ENCODE measurements at regions not wholly inside any gene's neighbourhood (a gene's known extent, or its start where the extent isn't known, plus 50 kb on each side); places are given as distances from the start of the nearest gene placed in this dataset.
A peak's percentile ranks its signal among the peaks of the same experiment; 100 is the strongest.

DNA sequence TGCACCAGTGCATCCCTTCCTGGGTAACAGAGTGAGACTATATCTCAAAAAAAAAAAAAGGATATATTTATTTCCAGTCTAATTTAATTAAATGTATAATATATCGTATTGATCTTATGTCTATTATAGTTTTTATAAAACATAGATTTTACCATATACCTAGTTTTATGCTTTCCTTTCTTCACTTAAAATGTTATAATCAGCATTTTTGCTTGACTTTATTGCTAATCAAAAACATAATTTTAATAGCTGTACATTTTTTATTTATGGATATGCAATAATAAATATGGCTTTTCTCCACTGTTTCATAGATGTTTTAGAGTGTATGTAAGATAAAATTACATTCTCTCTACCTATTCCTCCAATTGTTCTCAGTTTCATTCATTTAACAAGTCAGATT lies 958.0 kb downstream of the EPHA4 start:
- no peak for DNase-seq (ENCODE audit: low spot score)

GRCh38 chr2:220619525-220620220 lies 952.4 kb downstream of the EPHA4 start:
- DNase-seq (ENCODE audit: low spot score) = no peak

DNA sequence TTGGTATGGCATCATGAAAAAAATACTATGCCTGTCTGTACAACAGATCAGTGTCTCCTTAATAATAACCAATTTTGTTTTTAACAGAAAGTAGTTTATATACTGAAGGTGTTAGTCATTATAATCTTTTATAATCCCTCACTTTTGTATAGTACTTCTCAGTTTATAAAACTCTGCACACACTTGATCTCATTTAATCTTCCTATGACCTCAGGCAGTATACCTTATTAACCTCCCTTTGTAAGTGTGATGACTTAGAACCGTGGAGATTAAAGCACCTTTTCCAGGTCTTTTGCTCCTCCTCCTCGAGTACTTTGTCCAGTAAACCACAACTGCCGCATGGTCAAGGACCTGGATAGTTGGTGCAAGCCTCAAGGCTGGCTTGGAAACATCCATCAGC lies 945.5 kb downstream of the EPHA4 start:
- DNase-seq (ENCODE audit: low spot score) = no peak

GRCh38 chr2:220628252-220628651 lies 943.9 kb downstream of the EPHA4 start:
- DNase-seq (ENCODE audit: low spot score) = no peak

DNA sequence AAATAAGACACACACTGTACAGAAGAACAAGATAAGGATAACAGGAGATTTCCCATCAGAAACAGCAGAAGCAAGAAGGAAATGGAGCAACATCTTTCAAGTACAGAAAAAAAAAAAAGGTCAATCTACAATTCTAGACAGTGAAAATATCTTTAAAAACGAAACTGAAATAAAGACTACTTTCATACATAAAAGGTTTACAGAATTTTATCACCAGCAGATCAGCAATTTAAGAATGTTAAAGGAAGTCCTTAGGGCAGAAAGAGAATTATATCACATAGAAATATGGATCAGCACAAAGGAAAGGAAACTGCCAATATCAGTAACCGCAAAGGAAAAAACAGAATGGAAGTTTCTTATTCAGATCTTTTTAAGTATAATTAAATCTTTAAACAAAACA lies 931.0 kb downstream of the EPHA4 start:
- DNase-seq (ENCODE audit: low spot score) = no peak

GRCh38 chr2:220646424-220646823 lies 925.7 kb downstream of the EPHA4 start:
- DNase-seq (ENCODE audit: low spot score) = no peak

DNA sequence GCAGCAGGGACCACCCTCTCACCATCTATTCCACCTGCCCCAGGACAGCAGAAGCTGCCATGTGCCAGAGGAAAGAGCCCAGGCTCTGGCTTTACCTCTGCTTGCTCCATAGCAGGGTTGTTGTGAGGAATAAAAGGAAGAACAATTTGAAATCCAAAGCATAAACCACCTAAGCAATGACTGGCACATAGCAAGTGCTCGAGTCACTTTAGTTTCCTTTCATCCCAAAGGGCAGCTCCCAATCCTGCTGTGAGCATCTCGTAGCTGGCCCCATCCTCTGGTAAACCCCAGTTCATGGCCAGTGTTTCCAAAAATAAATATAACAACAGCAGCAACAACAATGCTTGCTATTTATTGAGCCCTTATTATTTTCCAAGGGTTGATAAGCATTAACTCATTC lies 923.5 kb downstream of the EPHA4 start:
- DNase-seq (ENCODE audit: low spot score) = no peak

DNA sequence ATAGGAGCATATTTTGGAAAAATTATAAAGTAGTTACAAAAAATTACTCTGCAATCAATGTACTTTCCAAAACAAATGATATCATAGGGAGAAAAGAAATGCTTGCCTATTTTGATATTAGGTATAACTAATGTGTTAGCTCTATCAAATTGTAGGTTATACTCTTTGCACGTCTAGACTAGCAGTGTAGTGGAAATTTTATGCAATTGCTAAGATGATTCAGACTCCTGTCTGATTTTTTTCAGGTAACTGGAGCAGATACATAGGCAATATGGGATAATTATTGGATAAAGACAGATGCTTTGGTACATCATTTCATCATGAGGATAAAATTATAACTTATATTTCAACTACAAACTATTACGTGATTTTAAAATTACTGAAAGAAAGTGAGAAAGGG lies 918.3 kb downstream of the EPHA4 start:
- no peak for DNase-seq (ENCODE audit: low spot score)

DNA sequence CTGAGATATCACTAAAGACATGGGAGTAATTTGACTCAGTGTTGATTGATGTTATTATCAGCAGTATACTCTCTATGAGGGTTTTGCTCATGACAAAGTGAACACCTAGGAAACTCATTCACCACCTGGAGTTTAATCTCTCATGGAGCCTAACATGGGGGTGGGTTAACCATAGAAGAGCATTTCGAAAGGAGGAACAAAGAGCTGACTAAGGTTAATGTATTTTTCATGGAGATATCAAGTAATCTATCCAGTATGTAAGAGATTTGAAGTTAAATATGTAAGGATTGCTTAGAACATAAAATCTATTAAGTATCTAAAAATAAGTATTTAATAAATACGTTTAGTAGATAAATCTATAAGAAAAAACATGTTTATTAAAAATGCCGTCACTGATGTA lies 917.8 kb downstream of the EPHA4 start:
- DNase-seq (ENCODE audit: low spot score) = no peak

- no peak for DNase-seq (ENCODE audit: low spot score)
These were observed 911.6 kb downstream of the EPHA4 start for GRCh38 chr2:220660277-220661145.

DNA sequence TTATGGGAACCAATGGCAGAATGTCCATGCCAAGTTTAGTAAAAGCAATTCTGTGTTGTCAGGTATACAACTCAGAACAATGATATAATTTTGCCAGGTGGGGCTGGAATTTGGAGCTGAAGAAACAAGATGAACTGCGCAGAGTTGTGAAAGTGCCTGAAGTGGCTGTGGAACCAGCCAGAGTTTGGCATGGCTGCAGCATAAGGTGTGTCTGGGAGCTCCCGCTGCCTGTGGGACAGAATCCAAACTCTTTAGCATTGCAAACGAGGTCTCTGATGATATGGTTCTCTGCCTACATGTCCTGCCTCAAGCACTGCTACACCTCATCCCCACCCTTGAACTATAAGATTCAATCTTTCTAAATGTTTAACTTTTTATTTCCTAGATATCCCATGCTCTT lies 909.7 kb downstream of the EPHA4 start:
- no peak for DNase-seq (ENCODE audit: low spot score)

GRCh38 chr2:220663065-220663464 lies 909.0 kb downstream of the EPHA4 start:
- DNase-seq (ENCODE audit: low spot score) = no peak

DNA sequence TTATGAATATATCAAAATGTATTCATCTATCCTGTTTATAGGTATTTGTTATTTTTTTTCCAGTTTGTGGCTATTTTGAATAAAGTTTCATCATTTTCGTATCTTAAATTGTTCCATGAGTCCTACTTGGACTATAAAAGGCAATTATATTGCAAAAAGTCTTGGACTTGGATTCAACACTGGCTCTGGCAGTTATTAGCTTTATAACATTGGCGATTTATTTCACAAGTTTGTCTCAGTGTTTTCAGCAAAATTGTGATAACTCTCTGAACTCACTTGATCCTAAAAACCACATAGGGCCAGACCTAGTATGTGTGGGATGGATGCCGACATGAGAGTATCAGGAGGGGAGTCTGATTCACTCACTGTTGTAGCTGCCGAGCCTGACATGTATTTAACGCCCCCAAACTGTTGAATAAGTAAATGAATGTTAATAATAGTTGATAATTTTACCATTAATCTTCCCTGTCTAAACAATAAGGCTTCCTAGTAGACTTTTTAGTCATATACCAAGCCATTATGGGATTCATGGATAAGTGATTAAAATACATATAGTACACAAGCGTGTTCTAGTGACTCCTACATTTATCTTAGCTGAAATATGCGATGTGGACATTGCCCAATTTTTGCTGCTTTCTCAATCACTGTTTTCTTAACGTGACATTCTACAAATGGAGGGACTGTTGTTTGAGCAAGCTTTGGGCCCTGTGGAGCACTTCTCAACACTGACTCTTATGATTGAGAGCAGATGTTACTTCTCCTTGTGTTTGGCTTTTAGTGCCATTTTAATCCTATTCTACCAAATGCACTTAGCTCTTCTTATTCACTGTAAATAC lies 907.6 kb downstream of the EPHA4 start:
- DNase-seq (ENCODE audit: low spot score) = no peak

DNA sequence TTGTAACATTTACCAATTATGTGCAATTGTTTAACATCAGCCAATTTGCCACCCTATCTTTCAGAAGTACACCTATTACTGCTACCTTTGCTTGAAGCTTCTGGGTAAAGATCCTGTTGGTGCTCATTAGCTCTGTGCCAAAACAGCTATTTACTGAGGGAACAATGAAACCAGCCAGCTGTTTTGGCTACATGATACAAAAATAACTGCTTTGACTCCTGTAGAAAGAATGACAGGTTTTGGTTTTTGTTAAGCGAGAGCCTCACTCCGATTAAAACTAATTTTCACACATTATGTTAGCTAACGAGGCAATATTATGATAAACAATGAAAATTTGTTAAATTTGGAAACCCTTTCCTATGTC lies 907.0 kb downstream of the EPHA4 start:
- no peak for DNase-seq (ENCODE audit: low spot score)

GRCh38 chr2:220669324-220669723 lies 902.8 kb downstream of the EPHA4 start:
- DNase-seq (ENCODE audit: low spot score) = no peak

GRCh38 chr2:220670511-220670910 lies 901.6 kb downstream of the EPHA4 start:
- DNase-seq (ENCODE audit: low spot score) = no peak

GRCh38 chr2:220673151-220673874 lies 898.8 kb downstream of the EPHA4 start:
- no peak for DNase-seq (ENCODE audit: low spot score)

- no peak for DNase-seq (ENCODE audit: low spot score)
These were observed 898.1 kb downstream of the EPHA4 start for GRCh38 chr2:220674033-220674432.

DNA sequence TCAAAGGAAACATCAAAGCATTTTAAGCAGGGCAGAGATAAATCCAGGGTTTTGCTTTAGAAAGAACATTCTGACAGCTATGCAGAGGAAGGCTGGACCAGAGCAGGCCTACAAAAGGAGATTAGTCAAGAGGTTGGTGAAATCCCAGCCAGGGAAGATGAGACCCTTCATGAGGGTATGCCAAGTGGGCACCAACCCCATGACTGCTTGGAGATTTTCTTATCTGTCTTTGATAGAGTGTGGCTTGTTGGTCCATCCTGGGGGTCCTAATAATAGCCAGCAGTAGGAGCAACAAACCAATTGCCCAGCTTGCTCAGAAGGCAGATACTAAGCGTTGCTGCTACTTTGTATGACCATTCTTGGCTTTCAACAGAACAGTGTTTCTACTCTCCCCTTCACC lies 895.4 kb downstream of the EPHA4 start:
- DNase-seq (ENCODE audit: low spot score) = peak; percentile 21

DNA sequence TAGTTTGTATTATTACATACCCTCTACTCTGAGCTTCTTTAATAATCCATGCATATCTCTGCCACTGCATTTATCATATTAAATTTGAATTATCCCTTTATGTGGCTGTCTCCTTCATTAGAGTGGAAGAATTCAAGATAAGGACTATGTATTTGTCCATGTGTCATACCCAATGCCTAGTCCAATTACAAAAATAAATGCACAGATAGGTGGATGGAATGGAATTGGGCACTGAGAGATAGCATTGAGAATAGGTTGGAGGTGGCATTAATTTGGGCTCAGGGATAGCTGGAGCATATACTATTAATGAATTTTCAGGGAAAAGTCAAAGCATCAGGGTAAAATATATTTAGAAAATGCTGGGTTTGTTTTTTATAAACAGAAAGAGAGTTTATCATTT lies 893.2 kb downstream of the EPHA4 start:
- DNase-seq (ENCODE audit: low spot score) = no peak

- peak; percentile 21 for DNase-seq (ENCODE audit: low spot score)
These were observed 889.5 kb downstream of the EPHA4 start for GRCh38 chr2:220682616-220683015.

- no peak for DNase-seq (ENCODE audit: low spot score)
These were observed 888.0 kb downstream of the EPHA4 start for GRCh38 chr2:220684099-220684498.
